IMR-90 (cell line): ENCODE measurements at regions not wholly inside any gene's neighbourhood (a gene's known extent, or its start where the extent isn't known, plus 50 kb on each side); places are given as distances from the start of the nearest gene placed in this dataset.

ENCODE experiments used
- ATAC-seq: fragments of 200-7000 bp; cut with Tn5 transposase; 2 replicates; pipeline ENCODE4 v1.9.1; 2020; ENCODE audit warnings: low read depth, mild to moderate bottlenecking, moderate library complexity
- BruUV-seq: library from RNA; stranded (reverse); fragments of 400-500 nt; replicated peaks from 2 replicates; lab custom pipeline; 2021; lab: Mats Ljungman, UMichigan
- CTCF ChIA-PET: fragments of 300-600 bp; formaldehyde crosslinking; extraction: SDS; loops from one replicate; lab custom pipeline; 2021; ENCODE audit warnings: antibody characterized with exemption; lab: Yijun Ruan, JAX
- POLR2A ChIA-PET: fragments of 300-600 bp; sonication (Branson Sonifier 250); formaldehyde crosslinking; loops from one replicate; lab custom pipeline; 2022; ENCODE audit warnings: antibody characterized with exemption; ENCODE audit not compliant: unreplicated experiment; lab: Charles Lee
- DNase-seq: peaks from one replicate; pipeline ENCODE4 v3.0.0; 2013
- H2AFZ ChIP-seq: replicated peaks from 2 replicates; pipeline ENCODE3; 2013; ENCODE audit warnings: low read length, mild to moderate bottlenecking; ENCODE audit not compliant: poor library complexity
- H2AK5ac ChIP-seq: 2 replicates; pipeline ENCODE4 v1.6.1; 2013; ENCODE audit warnings: low read depth, low read length, inconsistent platforms
- H2AK9ac ChIP-seq: replicated peaks from 2 replicates; pipeline ENCODE3; 2013; ENCODE audit warnings: mild to moderate bottlenecking, low read depth, low read length, moderate library complexity; ENCODE audit not compliant: poor library complexity
- H2BK120ac ChIP-seq: 2 replicates; pipeline ENCODE4 v1.6.1; 2013; ENCODE audit warnings: low read depth, low read length, inconsistent platforms
- H2BK15ac ChIP-seq: 3 replicates; pipeline ENCODE4 v1.6.1; 2013; ENCODE audit warnings: low read depth, low read length, inconsistent platforms
- H2BK20ac ChIP-seq: 2 replicates; pipeline ENCODE4 v1.6.1; 2013; ENCODE audit warnings: low read depth, mild to moderate bottlenecking, inconsistent platforms, low read length, moderate library complexity
- H2BK5ac ChIP-seq: 2 replicates; pipeline ENCODE4 v1.6.1; 2013; ENCODE audit warnings: mild to moderate bottlenecking, low read depth, low read length, inconsistent platforms; ENCODE audit not compliant: poor library complexity, severe bottlenecking
- H3K14ac ChIP-seq: replicated peaks from 2 replicates; pipeline ENCODE4 v1.6.1; 2013; ENCODE audit warnings: low read depth, low read length, inconsistent platforms
- H3K18ac ChIP-seq: 2 replicates; pipeline ENCODE4 v1.6.1; 2013; ENCODE audit warnings: low read depth, low read length, control low read depth
- H3K23ac ChIP-seq: 2 replicates; pipeline ENCODE4 v1.6.1; 2013; ENCODE audit warnings: low read depth, low read length, inconsistent platforms
- H3K27ac ChIP-seq: 2 replicates; pipeline ENCODE4 v1.5.1; 2013; ENCODE audit warnings: mild to moderate bottlenecking, control low read depth, low read length; ENCODE audit not compliant: insufficient read depth
- H3K27me3 ChIP-seq: 2 replicates; pipeline ENCODE4 v1.6.1; 2013; ENCODE audit warnings: low read length; ENCODE audit not compliant: control insufficient read depth, insufficient read depth
- H3K36me3 ChIP-seq: 2 replicates; pipeline ENCODE4 v1.6.1; 2013; ENCODE audit warnings: low read length, mixed read lengths; ENCODE audit not compliant: control insufficient read depth, insufficient read depth
- H3K4ac ChIP-seq: 2 replicates; pipeline ENCODE4 v1.6.1; 2013; ENCODE audit warnings: low read depth, low read length, inconsistent platforms
- H3K4me1 ChIP-seq: 2 replicates; pipeline ENCODE4 v1.6.1; 2013; ENCODE audit warnings: low read length, mixed read lengths; ENCODE audit not compliant: control insufficient read depth, insufficient read depth
- H3K4me2 ChIP-seq: 2 replicates; pipeline ENCODE4 v1.6.1; 2013; ENCODE audit warnings: low read depth, mild to moderate bottlenecking, control low read depth, low read length, moderate library complexity
- H3K4me3 ChIP-seq: 2 replicates; pipeline ENCODE4 v1.5.1; 2013; ENCODE audit warnings: low read depth, mild to moderate bottlenecking, control low read depth, low read length, moderate library complexity; ENCODE audit not compliant: insufficient read depth
- H3K56ac ChIP-seq: 2 replicates; pipeline ENCODE4 v1.6.1; 2013; ENCODE audit warnings: low read length, inconsistent platforms; ENCODE audit not compliant: insufficient read depth; ENCODE audit errors: extremely low read depth
- H3K79me1 ChIP-seq, 2 experiments: 2 replicates each; pipeline ENCODE4 v1.6.1; 2013; ENCODE audit warnings: low read length in 2 of 2, inconsistent platforms in 1 of 2, low read depth in 1 of 2
- H3K9ac ChIP-seq: 2 replicates; pipeline ENCODE4 v1.6.1; 2013; ENCODE audit warnings: low read depth, low read length, control low read depth
- H3K9me1 ChIP-seq: 2 replicates; pipeline ENCODE4 v1.6.1; 2013; ENCODE audit warnings: low read length, inconsistent platforms; ENCODE audit not compliant: insufficient read depth
- H3K9me3 ChIP-seq: 2 replicates; pipeline ENCODE4 v1.6.1; 2013; ENCODE audit warnings: low read length; ENCODE audit not compliant: control insufficient read depth, insufficient read depth
- H4K20me1 ChIP-seq: 2 replicates; pipeline ENCODE4 v1.6.1; 2013; ENCODE audit warnings: low read length, inconsistent platforms; ENCODE audit not compliant: insufficient read depth
- H4K5ac ChIP-seq: 2 replicates; pipeline ENCODE4 v1.6.1; 2013; ENCODE audit warnings: mild to moderate bottlenecking, low read depth, low read length, control low read depth
- H4K8ac ChIP-seq, 2 experiments: 2 replicates each; pipeline ENCODE4 v1.6.1; 2013; ENCODE audit warnings: low read depth in 2 of 2, low read length in 2 of 2, control low read depth in 1 of 2, inconsistent platforms in 1 of 2
- H4K91ac ChIP-seq: 2 replicates; pipeline ENCODE4 v1.6.1; 2013; ENCODE audit warnings: low read depth, low read length, inconsistent platforms; ENCODE audit not compliant: insufficient read depth
- BHLHE40 ChIP-seq: fragments of 150-350 bp; IDR thresholded peaks from 2 replicates; pipeline ENCODE4 v1.6.1; 2016; ENCODE audit warnings: mild to moderate bottlenecking, low read depth, low read length
- CEBPB ChIP-seq: IDR thresholded peaks from 2 replicates; pipeline ENCODE4 v1.6.1; 2012; ENCODE audit warnings: low read depth, low read length, improper control_type of control experiment
- FOS ChIP-seq: fragments of 150-350 bp; IDR thresholded peaks from 2 replicates; pipeline ENCODE4 v1.6.1; 2016; ENCODE audit warnings: low read depth, low read length
- MAFK ChIP-seq: IDR thresholded peaks from 2 replicates; pipeline ENCODE4 v1.6.1; 2012; ENCODE audit warnings: low read depth, low read length, improper control_type of control experiment
- NFE2L2 ChIP-seq: fragments of 150-350 bp; IDR thresholded peaks from 2 replicates; pipeline ENCODE4 v1.6.1; 2016; ENCODE audit warnings: low read depth, mild to moderate bottlenecking, low read length
- RAD21 ChIP-seq: IDR thresholded peaks from 2 replicates; pipeline ENCODE4 v1.6.1; 2012; ENCODE audit warnings: low read length, improper control_type of control experiment
- RCOR1 ChIP-seq: IDR thresholded peaks from 2 replicates; pipeline ENCODE4 v1.6.1; 2012; ENCODE audit warnings: mild to moderate bottlenecking, low read length, improper control_type of control experiment; ENCODE audit not compliant: insufficient replicate concordance
- WGBS, 2 experiments: methylation state at CpG; one replicate each; pipeline versions ENCODE4 v1.1.5 to v1.1.7; 2013; ENCODE audit warnings: missing lambda C conversion rate in 2 of 2; ENCODE audit not compliant: insufficient read length in 1 of 2; ENCODE audit errors: extremely low coverage in 2 of 2; 5-methylcytosine and 5-hydroxymethylcytosine counted together
- dilution Hi-C: fragments of 300-500 bp; cut with HindIII; formaldehyde crosslinking; loops from one replicate; pipeline ENCODE4 v1.14.3; 2018; ENCODE audit warnings: low sequenced_read_pairs; ENCODE audit not compliant: unreplicated experiment
- in situ Hi-C: fragments of 300-500 bp; cut with MboI; formaldehyde crosslinking; loops from 3 replicates; pipeline ENCODE4 v1.14.3; 2019; ENCODE audit warnings: low sequenced_read_pairs, inconsistent platforms, mixed read lengths
- intact Hi-C: fragments of 100-400 bp; cut with micrococcal nuclease; formaldehyde crosslinking; loops from 2 replicates; pipeline ENCODE4 v1.10.0; 2022
- TF ChIP-seq, protein P1 (sequence below): conservative IDR thresholded peaks from 2 replicates; pipeline ENCODE4 v1.5.1; 2012; ENCODE audit warnings: mild to moderate bottlenecking, low read depth, low read length, improper control_type of control experiment

DNA sequence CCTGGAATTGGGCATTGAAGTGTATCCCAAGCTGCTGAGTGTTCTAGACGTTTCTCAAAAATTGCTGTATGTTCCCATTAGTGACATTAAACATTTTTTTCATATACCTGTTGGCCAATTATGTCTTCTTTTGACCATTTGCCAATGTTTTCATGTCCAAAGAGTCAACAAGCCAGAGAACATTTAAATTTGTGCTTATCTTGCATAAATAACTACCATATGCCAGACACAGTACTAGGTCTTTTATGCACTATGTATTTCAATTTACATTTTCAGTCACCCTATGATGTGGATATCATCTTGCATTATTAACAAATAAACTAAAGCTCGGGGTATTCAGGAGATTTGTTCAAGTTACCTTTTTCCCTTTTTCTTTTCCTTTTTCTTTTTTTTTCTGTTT, 632.9 kb upstream of the C16orf82 start:
- Histone ChIP-seq H2BK15ac (no peak overlapping the region), H2BK120ac (no peak overlapping the region), H2BK20ac (no peak overlapping the region), H3K4me1 (no peaks in the 10 kb centered on the region), H3K9me3 (peaks cover 4% of the 10 kb centered on the region), H3K4me3 (no peak overlapping the region), H2BK5ac (no peak overlapping the region), H3K9me1 (no peaks in the 10 kb centered on the region), H2AK5ac (no peak overlapping the region), H2AFZ (no peak overlapping the region), H4K8ac (no peak overlapping the region), H4K5ac (no peak overlapping the region), H3K79me1 (no peaks in the 10 kb centered on the region), H3K27ac (no peak overlapping the region), H4K20me1 (no peaks in the 10 kb centered on the region), H3K36me3 (no peaks in the 10 kb centered on the region), H2AK9ac (no peak overlapping the region), H3K9ac (no peak overlapping the region), H3K14ac (no peak overlapping the region), H3K4ac (no peak overlapping the region), H3K56ac (no peak overlapping the region), H3K23ac (no peak overlapping the region), H3K27me3 (no peaks in the 10 kb centered on the region), H4K91ac (no peak overlapping the region), H3K18ac (no peak overlapping the region), H3K4me2 (no peak overlapping the region)
- dilution Hi-C loops, result no loop called here
- BruUV-seq, result no TSS peak
- DNase-seq (no peak), ATAC-seq (no peak)
- in situ Hi-C loops, result no loop called here
- TF ChIP-seq BHLHE40, result no peak
- no peak for TF ChIP-seq FOS
- TF ChIP-seq NFE2L2, result no peak
- TF ChIP-seq RAD21, result no peak
- TF ChIP-seq MAFK, result peak; percentile 76
- TF ChIP-seq CEBPB, result no peak
- TF ChIP-seq RCOR1, result no peak
- TF ChIP-seq, protein P1, sequence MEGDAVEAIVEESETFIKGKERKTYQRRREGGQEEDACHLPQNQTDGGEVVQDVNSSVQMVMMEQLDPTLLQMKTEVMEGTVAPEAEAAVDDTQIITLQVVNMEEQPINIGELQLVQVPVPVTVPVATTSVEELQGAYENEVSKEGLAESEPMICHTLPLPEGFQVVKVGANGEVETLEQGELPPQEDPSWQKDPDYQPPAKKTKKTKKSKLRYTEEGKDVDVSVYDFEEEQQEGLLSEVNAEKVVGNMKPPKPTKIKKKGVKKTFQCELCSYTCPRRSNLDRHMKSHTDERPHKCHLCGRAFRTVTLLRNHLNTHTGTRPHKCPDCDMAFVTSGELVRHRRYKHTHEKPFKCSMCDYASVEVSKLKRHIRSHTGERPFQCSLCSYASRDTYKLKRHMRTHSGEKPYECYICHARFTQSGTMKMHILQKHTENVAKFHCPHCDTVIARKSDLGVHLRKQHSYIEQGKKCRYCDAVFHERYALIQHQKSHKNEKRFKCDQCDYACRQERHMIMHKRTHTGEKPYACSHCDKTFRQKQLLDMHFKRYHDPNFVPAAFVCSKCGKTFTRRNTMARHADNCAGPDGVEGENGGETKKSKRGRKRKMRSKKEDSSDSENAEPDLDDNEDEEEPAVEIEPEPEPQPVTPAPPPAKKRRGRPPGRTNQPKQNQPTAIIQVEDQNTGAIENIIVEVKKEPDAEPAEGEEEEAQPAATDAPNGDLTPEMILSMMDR, result no peak
- no CpG with 5 or more reads among the region's 2 CpGs for WGBS, 2 experiments
- CTCF ChIA-PET, result interaction anchor here (0.6 kb wide), 1 partner anchor 176 kb away, joined by 5 read pairs; no protein-coding TSS in a partner anchor
- POLR2A ChIA-PET, result no interaction called here
- intact Hi-C loops, result no loop called here
